Osteocyte (in vitro differentiated cells): ENCODE measurements at regions not wholly inside any gene's neighbourhood (a gene's known extent, or its start where the extent isn't known, plus 50 kb on each side); places are given as distances from the start of the nearest gene placed in this dataset.

Source experiments
- DNase-seq: peaks from one replicate; pipeline ENCODE4 v3.0.0; 2021; ENCODE audit warnings: mixed read lengths; ENCODE audit not compliant: unreplicated experiment; ENCODE audit errors: extremely low spot score
- H3K27ac Mint-ChIP-seq: one replicate; pipeline ENCODE4 v1.8.0; 2021; ENCODE audit warnings: mild to moderate bottlenecking, mixed read lengths; ENCODE audit not compliant: unreplicated experiment
- H3K27me3 Mint-ChIP-seq: one replicate; pipeline ENCODE4 v1.8.0; 2021; ENCODE audit warnings: mixed read lengths; ENCODE audit not compliant: unreplicated experiment
- H3K36me3 Mint-ChIP-seq: one replicate; pipeline ENCODE4 v1.8.0; 2021; ENCODE audit warnings: mixed read lengths; ENCODE audit not compliant: unreplicated experiment
- H3K4me1 Mint-ChIP-seq: one replicate; pipeline ENCODE4 v1.8.0; 2021; ENCODE audit warnings: mixed read lengths; ENCODE audit not compliant: unreplicated experiment
- H3K4me3 Mint-ChIP-seq: one replicate; pipeline ENCODE4 v1.8.0; 2021; ENCODE audit warnings: mild to moderate bottlenecking, moderate library complexity, mixed read lengths; ENCODE audit not compliant: unreplicated experiment
- H3K9me3 Mint-ChIP-seq: one replicate; pipeline ENCODE4 v1.8.0; 2021; ENCODE audit warnings: mixed read lengths; ENCODE audit not compliant: unreplicated experiment
- CTCF ChIP-seq: fragments of 200-600 bp; sonication (generic); IDR thresholded peaks from 2 replicates; pipeline ENCODE4 v1.5.0; 2021; ENCODE audit warnings: antibody characterized with exemption, mild to moderate bottlenecking, moderate library complexity

- H3K36me3 Mint-ChIP-seq = no peaks in the 10 kb centered on the region
- no peak overlapping the region for H3K27ac Mint-ChIP-seq
- peaks cover 7% of the 10 kb centered on the region for H3K27me3 Mint-ChIP-seq
- no peaks in the 10 kb centered on the region for H3K9me3 Mint-ChIP-seq
- H3K4me3 Mint-ChIP-seq = no peak overlapping the region
- H3K4me1 Mint-ChIP-seq = peaks cover 2% of the 10 kb centered on the region
- no peak for TF ChIP-seq CTCF
- DNase-seq = no peak
These were observed 85.5 kb upstream of the WNT11 start for GRCh38 chr11:76291576-76292526.

GRCh38 chr11:76288166-76288980 is 82.1 kb upstream of the WNT11 start:
- no peaks in the 10 kb centered on the region for H3K36me3 Mint-ChIP-seq
- H3K27me3 Mint-ChIP-seq = peaks cover 4% of the 10 kb centered on the region
- no peak overlapping the region for H3K4me3 Mint-ChIP-seq
- TF ChIP-seq CTCF = no peak
- DNase-seq = no peak
- H3K4me1 Mint-ChIP-seq = peaks cover 2% of the 10 kb centered on the region
- no peaks in the 10 kb centered on the region for H3K9me3 Mint-ChIP-seq
- no peak overlapping the region for H3K27ac Mint-ChIP-seq

- peaks cover 2% of the 10 kb centered on the region for H3K4me1 Mint-ChIP-seq
- no peaks in the 10 kb centered on the region for H3K9me3 Mint-ChIP-seq
These were observed 80.9 kb upstream of the WNT11 start for GRCh38 chr11:76287227-76287626.

GRCh38 chr11:76285397-76286104 is 79.2 kb upstream of the WNT11 start:
- Mint-ChIP-seq H3K27me3 (no peaks in the 10 kb centered on the region), H3K4me3 (no peak overlapping the region), H3K27ac (no peak overlapping the region), H3K36me3 (no peaks in the 10 kb centered on the region), H3K9me3 (no peaks in the 10 kb centered on the region), H3K4me1 (peaks cover 2% of the 10 kb centered on the region)
- no peak for DNase-seq
- TF ChIP-seq CTCF = no peak

More at GRCh38 chr11:76287227-76287626, 80.9 kb upstream of the WNT11 start:
- no peaks in the 10 kb centered on the region for H3K27me3 Mint-ChIP-seq
- H3K27ac Mint-ChIP-seq = no peak overlapping the region
- TF ChIP-seq CTCF = no peak
- DNase-seq = no peak
- no peak overlapping the region for H3K4me3 Mint-ChIP-seq
- H3K36me3 Mint-ChIP-seq = no peaks in the 10 kb centered on the region
